H1 (cell line): ENCODE measurements at regions not wholly inside any gene's neighbourhood (a gene's known extent, or its start where the extent isn't known, plus 50 kb on each side); places are given as distances from the start of the nearest gene placed in this dataset.

Source experiments
- CTCF ChIA-PET: fragments of 300-600 bp; sonication (Branson Sonifier 250); formaldehyde crosslinking; loops from one replicate; lab custom pipeline; 2021; ENCODE audit not compliant: partially characterized antibody; lab: Charles Lee
- POLR2A ChIA-PET: fragments of 300-600 bp; sonication (Branson Sonifier 250); formaldehyde crosslinking; loops from one replicate; lab custom pipeline; 2021; ENCODE audit warnings: inconsistent platforms; ENCODE audit not compliant: partially characterized antibody; lab: Charles Lee
- DNase-seq, 2 experiments: peaks; one replicate each; pipeline versions ENCODE4 v3.0.0 to v3.0.0-alpha.2; 2010 to 2022; ENCODE audit warnings: low spot score in 2 of 2, low read depth in 1 of 2, mixed read lengths in 1 of 2
- FAIRE-seq: peaks from 2 replicates; lab custom pipeline; 2011; peaks lifted over from hg19 to GRCh38; lab: Jason Lieb, UNC
- H2AFZ ChIP-seq: 2 replicates; pipeline ENCODE4 v1.8.1; 2012; ENCODE audit warnings: low read length, inconsistent platforms
- H2AK5ac ChIP-seq: 2 replicates; pipeline ENCODE4 v1.6.1; 2013; ENCODE audit warnings: low read depth, low read length
- H2BK120ac ChIP-seq: replicated peaks from 2 replicates; pipeline ENCODE3; 2013; ENCODE audit warnings: low read depth, low read length, inconsistent platforms
- H2BK12ac ChIP-seq: 2 replicates; pipeline ENCODE4 v1.6.1; 2013; ENCODE audit warnings: low read depth, low read length
- H2BK15ac ChIP-seq: 2 replicates; pipeline ENCODE4 v1.6.1; 2013; ENCODE audit warnings: low read length
- H2BK20ac ChIP-seq: 2 replicates; pipeline ENCODE4 v1.6.1; 2013; ENCODE audit warnings: low read length
- H2BK5ac ChIP-seq: 2 replicates; pipeline ENCODE4 v1.6.1; 2013; ENCODE audit warnings: low read depth, low read length
- H3K14ac ChIP-seq: 2 replicates; pipeline ENCODE4 v1.6.1; 2013; ENCODE audit warnings: inconsistent platforms; ENCODE audit not compliant: insufficient read length
- H3K18ac ChIP-seq: 2 replicates; pipeline ENCODE4 v1.6.1; 2013; ENCODE audit warnings: low read length; ENCODE audit errors: extremely low read depth
- H3K23ac ChIP-seq: 2 replicates; pipeline ENCODE4 v1.6.1; 2013; ENCODE audit warnings: inconsistent platforms; ENCODE audit not compliant: insufficient read length
- H3K23me2 ChIP-seq: 2 replicates; pipeline ENCODE4 v1.6.1; 2013; ENCODE audit warnings: low read depth, low read length
- H3K27ac ChIP-seq: 2 replicates; pipeline ENCODE4 v1.6.1; 2011; ENCODE audit warnings: low read depth, low read length, inconsistent platforms
- H3K27me3 ChIP-seq, 4 experiments: replicated peaks in 1 of 4; 1 replicate in 1 of 4; 2 replicates in 3 of 4; pipeline versions ENCODE4 v1.6.1 to v1.8.1; 2011 to 2013; ENCODE audit warnings: low read length in 3 of 4, mild to moderate bottlenecking in 3 of 4, inconsistent platforms in 2 of 4, mixed read lengths in 2 of 4, moderate library complexity in 1 of 4; ENCODE audit not compliant: control insufficient read depth in 3 of 4, insufficient read depth in 3 of 4; ENCODE audit errors: extremely low read depth in 1 of 4
- H3K36me3 ChIP-seq, 4 experiments: 2 replicates each; pipeline versions ENCODE4 v1.6.1 to v1.8.1; 2011 to 2013; ENCODE audit warnings: mild to moderate bottlenecking in 4 of 4, low read length in 3 of 4, moderate library complexity in 2 of 4, control low read depth in 1 of 4, inconsistent platforms in 1 of 4; ENCODE audit not compliant: insufficient read depth in 4 of 4, control insufficient read depth in 2 of 4
- H3K4ac ChIP-seq: replicated peaks from 2 replicates; pipeline ENCODE3; 2013; ENCODE audit warnings: low read length, low read depth, mixed read lengths, inconsistent platforms; ENCODE audit not compliant: insufficient read length
- H3K4me1 ChIP-seq, 4 experiments: replicated peaks in 1 of 4; 1 replicate in 1 of 4; 2 replicates in 3 of 4; pipeline versions ENCODE4 v1.6.1 to v1.8.1; 2011 to 2013; ENCODE audit warnings: low read length in 3 of 4, inconsistent platforms in 2 of 4, mixed read lengths in 1 of 4; ENCODE audit not compliant: insufficient read depth in 4 of 4, control insufficient read depth in 3 of 4
- H3K4me2 ChIP-seq, 2 experiments: 2 replicates each; pipeline versions ENCODE4 v1.6.1 to v1.8.1; 2011 to 2013; ENCODE audit warnings: low read depth in 2 of 2, low read length in 2 of 2, control low read depth in 1 of 2, inconsistent platforms in 1 of 2, mild to moderate bottlenecking in 1 of 2; ENCODE audit not compliant: insufficient read depth in 1 of 2
- H3K4me3 ChIP-seq, 4 experiments: fragments of 200-600, 300-600 bp in 1 of 4; sonication (generic), shearing (Covaris generic), sonication (Bioruptor Twin) in 1 of 4; 2 replicates each; pipeline versions ENCODE4 v1.5.1 to v1.8.1; 2011 to 2016; ENCODE audit warnings: low read length in 4 of 4, low read depth in 3 of 4, control low read depth in 2 of 4, inconsistent platforms in 2 of 4, mild to moderate bottlenecking in 2 of 4, mixed read lengths in 1 of 4, moderate library complexity in 1 of 4; ENCODE audit not compliant: insufficient read depth in 2 of 4; ENCODE audit errors: extremely low read depth in 1 of 4
- H3K56ac ChIP-seq: replicated peaks from 2 replicates; pipeline ENCODE3; 2013; ENCODE audit warnings: low read depth, mild to moderate bottlenecking, mixed read lengths, low read length, inconsistent platforms; ENCODE audit not compliant: insufficient read length
- H3K79me1 ChIP-seq: 2 replicates; pipeline ENCODE4 v1.6.1; 2013; ENCODE audit warnings: low read depth, low read length, control low read depth
- H3K79me2 ChIP-seq, 2 experiments: 2 replicates each; pipeline versions ENCODE4 v1.6.1 to v1.8.1; 2012 to 2013; ENCODE audit warnings: low read length in 2 of 2, mild to moderate bottlenecking in 2 of 2, inconsistent platforms in 1 of 2; ENCODE audit not compliant: insufficient read depth in 2 of 2, control insufficient read depth in 1 of 2
- H3K9ac ChIP-seq, 4 experiments: replicated peaks in 1 of 4; 1 replicate in 1 of 4; 2 replicates in 3 of 4; pipeline versions ENCODE4 v1.6.1 to v1.8.1; 2011 to 2013; ENCODE audit warnings: low read depth in 3 of 4, low read length in 3 of 4, control low read depth in 2 of 4, mild to moderate bottlenecking in 2 of 4, moderate library complexity in 2 of 4, inconsistent platforms in 1 of 4; ENCODE audit errors: extremely low read depth in 1 of 4
- H3K9me3 ChIP-seq, 2 experiments: 2 replicates each; pipeline versions ENCODE4 v1.6.1 to v1.8.1; 2012 to 2013; ENCODE audit warnings: mild to moderate bottlenecking in 2 of 2, moderate library complexity in 2 of 2, control low read depth in 1 of 2, inconsistent platforms in 1 of 2, low read depth in 1 of 2, low read length in 1 of 2, mixed read lengths in 1 of 2; ENCODE audit not compliant: insufficient read depth in 2 of 2
- H4K20me1 ChIP-seq, 2 experiments: replicated peaks in 1 of 2; 2 replicates each; pipeline versions ENCODE3 to v1.8.1; 2011 to 2013; ENCODE audit warnings: inconsistent platforms in 2 of 2, low read length in 2 of 2, mild to moderate bottlenecking in 1 of 2; ENCODE audit not compliant: insufficient read depth in 2 of 2, control insufficient read depth in 1 of 2
- H4K5ac ChIP-seq: 2 replicates; pipeline ENCODE4 v1.6.1; 2013; ENCODE audit warnings: low read length, low read depth, mixed read lengths, inconsistent platforms; ENCODE audit not compliant: insufficient read length
- H4K8ac ChIP-seq: 2 replicates; pipeline ENCODE4 v1.8.0; 2013; ENCODE audit warnings: mild to moderate bottlenecking, moderate library complexity, low read length, inconsistent platforms; ENCODE audit not compliant: insufficient read depth; ENCODE audit errors: extremely low read depth
- H4K91ac ChIP-seq: replicated peaks from 2 replicates; pipeline ENCODE3; 2013; ENCODE audit warnings: low read length, mixed read lengths, inconsistent platforms; ENCODE audit not compliant: insufficient read length
- ATF2 ChIP-seq: IDR thresholded peaks from 2 replicates; pipeline ENCODE4 v1.6.1; 2012; ENCODE audit warnings: low read length, inconsistent platforms
- E2F6 ChIP-seq: IDR thresholded peaks from 2 replicates; pipeline ENCODE4 v1.6.1; 2012; ENCODE audit warnings: inconsistent platforms
- EGR1 ChIP-seq: IDR thresholded peaks from 2 replicates; pipeline ENCODE4 v1.6.1; 2011; ENCODE audit warnings: low read depth, low read length, borderline replicate concordance
- TCF12 ChIP-seq: IDR thresholded peaks from 2 replicates; pipeline ENCODE4 v1.6.1; 2011; ENCODE audit warnings: low read depth, mild to moderate bottlenecking, low read length
- WGBS, 2 experiments: shearing (Covaris generic) in 1 of 2; methylation state at CpG; one replicate each; pipeline versions ENCODE4 v1.1.6 to v1.1.7; 2013 to 2015; ENCODE audit warnings: low lambda C conversion rate in 2 of 2, mixed read lengths in 2 of 2, inconsistent platforms in 1 of 2, low coverage in 1 of 2, missing lambda C conversion rate in 1 of 2; ENCODE audit not compliant: insufficient replicate concordance in 2 of 2, insufficient coverage in 1 of 2, insufficient read length in 1 of 2; ENCODE audit errors: extremely low coverage in 1 of 2, missing lambda C conversion rate in 1 of 2; 5-methylcytosine and 5-hydroxymethylcytosine counted together

- Histone ChIP-seq H2BK20ac (no peak overlapping the region), H3K79me2 (no peaks in the 10 kb centered on the region), H3K56ac (no peak overlapping the region), H3K4me1 (0 out of 7 replicates have a peak, but pooled peaks cover 0 to 3% (median 0%) of the 10 kb centered on the region in 4 experiments), H3K36me3 (no peaks in the 10 kb centered on the region), H2BK5ac (no peak overlapping the region), H3K79me1 (no peaks in the 10 kb centered on the region), H2AK5ac (no peak overlapping the region), H3K27me3 (peaks cover 0 to under 1% (median 0%) of the 10 kb centered on the region in 4 experiments; a peak in 1 of 7 replicates), H2AFZ (no peak overlapping the region), H4K20me1 (no peaks in the 10 kb centered on the region), H3K14ac (no peak overlapping the region), H3K27ac (no peak overlapping the region), H3K4ac (no peak overlapping the region), H3K23me2 (no peaks in the 10 kb centered on the region), H4K91ac (no peak overlapping the region)
- CTCF ChIA-PET: interaction anchor here (1.0 to 2.1 kb wide), 7 partner anchors 15 to 195 kb away, joined by 3 to 7 read pairs (median 3); no protein-coding TSS in a partner anchor
- no peak for DNase-seq
- TF ChIP-seq E2F6: no peak
- no peak for TF ChIP-seq EGR1
- TF ChIP-seq TCF12: no peak
- no peak for TF ChIP-seq ATF2
- TF ChIP-seq, all 59 proteins: peak for 0
- Histone ChIP-seq H3K9me3 (no peaks in the 10 kb centered on the region), H3K18ac (no peak overlapping the region), H3K4me2 (no peak overlapping the region), H4K5ac (no peak overlapping the region), H2BK12ac (no peak overlapping the region), H4K8ac (no peak overlapping the region), H2BK120ac (no peak overlapping the region), H3K4me3 (no peak overlapping the region), H3K23ac (no peak overlapping the region), H3K9ac (no peak overlapping the region), H2BK15ac (no peak overlapping the region)
- POLR2A ChIA-PET: interaction anchor here (1.5 to 1.9 kb wide), 2 partner anchors 13 to 15 kb away, joined by 4 to 5 read pairs; no protein-coding TSS in a partner anchor
- no peak for FAIRE-seq
- WGBS, 2 experiments: 78% methylated on average over 2 of the region's 2 CpGs; no CpG with 5 or more reads in 1 of the 2 experiments
Observed at GRCh38 chr15:79222808-79223207, 59.7 kb upstream of the ANKRD34C start.
